ENCODE measurements at regions not wholly inside any gene's neighbourhood (a gene's known extent, or its start where the extent isn't known, plus 50 kb on each side); places are given as distances from the start of the nearest gene placed in this dataset.

DNA sequence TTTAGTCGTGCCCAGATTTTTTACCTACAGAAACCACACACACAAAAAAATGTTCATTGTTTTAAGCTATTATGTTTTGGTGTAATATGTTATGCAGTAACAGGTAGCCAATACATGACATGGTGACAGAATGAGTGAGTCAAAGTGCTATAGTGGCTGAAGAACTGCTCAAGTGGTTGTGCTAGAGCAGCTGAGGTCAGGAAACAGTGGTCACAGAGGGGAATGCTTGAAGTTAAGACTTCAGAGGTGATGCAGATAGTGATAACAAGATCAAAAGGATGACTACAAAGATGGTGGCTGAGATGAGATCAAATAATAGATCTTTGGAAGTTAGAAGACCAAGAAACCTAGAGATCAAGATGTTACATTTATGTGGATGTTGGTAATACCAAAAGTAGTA is 174.3 kb downstream of the KCNE4 start:
- DNase-seq = no peak

DNA sequence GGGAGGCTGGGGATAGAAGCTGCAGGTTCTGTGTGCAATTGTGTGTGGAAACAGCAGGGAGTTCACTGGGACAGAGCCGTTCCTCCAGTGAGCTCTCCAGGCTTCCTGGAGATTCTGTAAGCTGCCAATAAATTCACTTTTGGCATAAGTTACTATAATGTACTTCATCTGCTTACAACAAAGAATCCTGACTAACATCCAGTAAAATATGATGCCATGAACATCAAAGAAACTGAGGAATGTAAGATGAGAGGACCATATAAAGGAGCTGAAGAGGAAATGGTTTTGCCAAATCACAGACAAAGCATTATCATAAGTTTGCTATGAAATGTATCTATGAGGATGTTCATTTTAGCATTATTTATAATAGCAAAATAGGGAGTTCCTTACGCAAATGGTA is 175.3 kb downstream of the KCNE4 start:
- no peak for DNase-seq

DNA sequence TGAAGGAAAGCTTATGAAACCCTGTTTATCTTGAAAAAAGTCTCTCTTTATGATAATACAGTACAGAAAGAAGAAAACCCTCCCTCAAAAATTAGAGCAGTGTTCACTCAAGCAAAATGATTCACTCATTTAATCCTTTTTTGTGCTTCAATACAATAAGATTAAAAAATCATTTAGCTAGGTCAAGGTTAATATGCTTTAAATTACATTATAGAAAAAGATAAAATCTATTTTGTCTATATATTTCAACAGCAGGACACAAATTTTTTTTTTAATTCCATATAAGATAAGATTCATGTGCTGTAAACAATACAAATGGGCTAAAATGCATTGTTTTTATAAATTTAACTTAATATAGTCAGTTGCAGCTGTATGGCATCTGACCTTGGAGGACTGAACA is 176.9 kb downstream of the KCNE4 start:
- DNase-seq = no peak

DNA sequence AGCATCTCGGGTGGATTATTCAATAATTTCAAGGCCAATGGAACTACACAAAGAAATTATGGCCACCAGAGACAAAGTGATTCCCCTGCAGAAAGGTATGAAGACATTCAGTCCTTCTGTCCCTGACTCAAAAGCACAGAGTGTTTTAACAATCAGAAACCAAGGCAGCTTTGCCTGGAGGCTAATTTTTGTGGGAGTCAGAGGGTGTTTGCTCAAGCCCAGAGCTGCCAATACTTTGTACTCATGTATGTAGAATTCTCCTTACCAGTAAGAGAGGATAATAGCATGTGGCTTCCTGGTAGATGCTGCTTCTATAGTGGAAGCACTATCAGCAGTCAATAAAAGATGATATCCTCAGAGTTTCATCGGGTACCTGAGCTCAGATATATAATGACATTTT is 178.4 kb downstream of the KCNE4 start:
- DNase-seq = no peak

DNA sequence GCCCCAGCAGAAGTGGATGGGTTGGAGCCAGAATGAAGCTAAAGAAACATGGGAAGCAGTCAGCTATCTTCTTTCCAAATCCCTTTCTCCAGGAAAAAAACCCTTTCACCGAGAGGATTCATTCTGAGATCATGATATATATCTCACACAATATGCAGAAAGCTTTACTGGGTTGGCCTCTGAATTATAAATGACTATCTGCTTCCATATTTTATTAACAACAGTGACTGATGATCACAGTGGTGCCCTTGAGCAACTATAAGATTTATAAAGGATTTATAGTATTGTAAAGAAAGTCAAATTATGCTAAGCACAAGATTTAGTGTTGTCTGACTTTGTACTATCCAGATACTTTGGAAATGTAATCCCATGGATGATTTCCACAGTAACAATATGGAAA is 180.3 kb downstream of the KCNE4 start:
- DNase-seq = no peak

DNA sequence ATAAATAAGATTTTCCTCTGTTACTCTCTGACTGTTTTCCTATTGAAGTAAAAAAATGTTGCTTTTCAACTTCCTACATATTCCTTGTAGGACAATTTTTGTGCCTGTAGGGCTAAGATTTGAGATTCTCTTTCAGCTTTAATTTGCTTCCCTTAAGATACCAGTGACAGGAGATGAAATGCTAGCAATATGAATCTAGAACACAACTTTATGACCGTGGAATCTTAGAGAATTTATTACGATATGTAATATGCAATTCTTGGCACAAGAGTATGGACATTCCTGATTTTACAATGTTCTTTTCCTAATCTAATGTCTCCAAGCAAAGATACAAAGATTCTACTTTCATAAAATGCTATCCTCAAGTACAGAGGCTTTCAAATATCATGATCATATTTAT is 180.9 kb downstream of the KCNE4 start:
- no peak for DNase-seq

DNA sequence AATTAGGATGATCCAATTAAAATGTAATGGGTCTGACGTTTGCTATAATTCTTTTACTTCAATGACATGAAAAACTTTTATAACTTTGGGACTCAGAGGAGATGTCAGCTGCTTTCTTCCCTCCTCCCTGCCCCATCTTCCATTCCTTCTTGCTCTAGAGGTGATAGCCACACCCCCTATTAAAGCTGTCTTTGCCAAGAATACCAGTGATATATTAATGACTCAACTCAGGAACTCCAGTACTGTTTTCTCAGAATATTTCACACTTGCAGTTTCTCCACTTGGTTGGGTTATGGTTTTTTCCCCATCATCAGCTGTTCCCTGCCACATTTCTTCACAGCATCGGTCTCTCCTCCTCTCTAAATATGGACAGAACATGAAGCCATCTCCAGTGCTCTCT is 184.0 kb downstream of the KCNE4 start:
- no peak for DNase-seq

DNA sequence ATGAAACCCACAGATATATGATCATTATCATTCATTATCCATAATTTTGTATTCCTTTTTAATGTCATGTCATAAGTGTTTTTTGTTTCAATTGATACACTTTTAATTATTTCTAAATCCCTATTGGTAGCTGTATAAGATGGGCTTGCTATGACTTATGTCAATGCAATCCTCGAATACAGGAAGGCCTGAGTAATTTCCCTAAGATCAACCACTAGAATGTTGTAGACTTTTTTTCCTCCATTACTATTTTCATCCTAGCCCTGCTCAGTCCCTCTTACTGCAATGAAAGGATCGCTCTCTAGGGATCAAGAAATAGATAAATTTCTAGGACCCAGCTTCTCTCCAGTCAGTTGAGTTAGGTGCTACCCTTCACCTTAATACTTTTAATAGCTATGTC is 186.3 kb downstream of the KCNE4 start:
- no peak for DNase-seq

DNA sequence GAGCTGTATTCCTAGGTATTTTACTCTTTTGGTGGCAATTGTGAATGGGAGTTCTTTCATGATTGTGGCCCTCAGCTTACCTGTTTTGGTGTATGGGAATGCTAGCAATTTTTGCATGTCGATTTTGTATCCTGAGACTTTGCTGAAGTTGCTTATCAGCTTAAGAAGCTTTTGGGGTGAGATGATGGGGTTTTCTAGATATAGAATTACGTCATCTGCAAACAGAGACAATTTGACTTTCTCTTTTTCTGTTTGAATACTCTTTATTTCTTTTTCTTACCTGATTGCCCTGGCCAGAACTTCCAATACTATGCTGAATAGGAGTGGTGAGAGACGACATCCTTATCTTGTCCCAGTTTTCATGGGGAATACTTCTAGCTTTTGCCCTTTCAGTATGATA is 191.2 kb downstream of the KCNE4 start:
- no peak for DNase-seq

DNA sequence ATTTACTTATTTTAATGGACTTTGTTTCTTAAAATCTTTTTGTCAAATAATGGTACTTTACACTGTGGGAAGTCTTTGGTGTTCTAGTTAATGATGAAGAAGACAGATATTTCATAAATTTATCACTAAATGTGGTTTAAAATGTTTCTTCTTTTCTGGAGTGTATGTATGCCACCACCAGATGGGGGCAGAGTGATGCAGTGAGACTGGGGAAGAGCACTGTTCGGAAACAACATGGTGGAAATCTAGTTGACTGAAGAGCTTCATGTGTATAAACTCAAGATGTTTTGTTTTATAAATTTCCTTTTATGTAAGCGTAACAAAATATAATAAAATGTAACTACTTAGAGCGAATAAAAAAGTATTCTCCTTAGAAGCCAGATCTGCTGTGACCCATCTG is 195.1 kb downstream of the KCNE4 start:
- no peak for DNase-seq

DNA sequence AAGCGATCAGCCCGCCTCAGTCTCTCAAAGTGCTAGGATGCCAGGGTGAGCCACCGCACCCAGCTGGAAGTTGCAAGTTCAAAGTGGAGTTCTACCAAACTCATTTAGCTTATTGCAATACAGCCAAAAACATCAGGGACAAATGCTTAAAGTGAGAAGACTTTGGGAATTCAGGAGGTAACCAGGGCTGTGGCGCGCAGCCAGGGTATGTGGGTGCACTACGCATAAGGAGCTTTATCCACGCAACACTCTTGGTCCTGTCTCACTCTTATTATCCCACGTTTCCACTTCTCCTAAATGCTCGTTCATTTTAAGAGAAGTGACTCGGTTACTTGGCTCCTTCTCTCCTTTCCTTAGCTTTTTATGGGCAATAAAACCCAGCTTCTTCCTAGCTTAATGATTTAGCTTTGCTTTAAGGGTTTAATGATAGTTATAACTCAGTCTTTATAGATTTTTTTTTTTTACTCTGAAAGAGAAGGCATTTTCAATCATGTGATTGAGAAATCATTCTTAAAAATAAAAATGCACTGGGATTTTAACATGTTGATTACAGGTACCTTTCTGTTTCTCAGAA is 199.8 kb downstream of the KCNE4 start:
- DNase-seq = no peak

DNA sequence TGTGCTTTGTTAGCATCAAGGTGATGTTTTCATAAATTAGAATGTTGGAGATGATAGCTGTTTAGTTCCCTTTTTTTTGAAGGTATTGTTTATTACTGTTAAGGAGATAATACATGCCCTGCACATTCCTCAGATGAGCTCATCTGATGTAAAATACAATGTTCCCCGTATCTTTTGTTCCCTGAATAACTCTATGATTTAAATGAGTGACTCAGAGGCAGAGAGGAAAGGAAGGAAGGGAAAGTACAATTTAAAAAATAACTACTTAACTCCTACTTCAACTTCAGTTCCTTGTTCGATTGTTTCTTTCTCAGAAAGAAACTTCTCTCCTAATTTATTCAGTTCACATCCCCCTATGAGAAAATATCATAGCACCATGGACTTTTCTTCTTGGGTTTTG is 208.7 kb downstream of the KCNE4 start:
- no peak for DNase-seq

DNA sequence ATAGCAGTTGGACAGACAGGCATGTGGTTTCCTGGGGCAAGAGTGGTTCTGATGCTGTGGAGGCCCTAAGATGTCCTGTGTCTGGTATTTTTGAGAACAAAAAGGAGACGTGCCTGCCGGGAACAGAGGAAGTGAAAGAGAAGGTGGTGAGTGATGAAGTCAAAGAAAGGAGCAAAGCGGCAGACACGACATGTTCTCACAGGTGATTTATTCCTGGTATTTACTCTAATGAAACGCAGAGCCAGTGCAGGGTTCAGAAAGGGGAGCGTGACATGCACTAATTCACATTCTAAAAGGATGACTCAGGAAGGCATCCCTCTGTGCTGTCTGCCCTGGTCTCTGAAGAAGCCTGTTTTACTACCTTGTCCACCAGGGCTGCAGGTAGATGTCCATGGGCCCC is 211.0 kb downstream of the KCNE4 start:
- DNase-seq = no peak

DNA sequence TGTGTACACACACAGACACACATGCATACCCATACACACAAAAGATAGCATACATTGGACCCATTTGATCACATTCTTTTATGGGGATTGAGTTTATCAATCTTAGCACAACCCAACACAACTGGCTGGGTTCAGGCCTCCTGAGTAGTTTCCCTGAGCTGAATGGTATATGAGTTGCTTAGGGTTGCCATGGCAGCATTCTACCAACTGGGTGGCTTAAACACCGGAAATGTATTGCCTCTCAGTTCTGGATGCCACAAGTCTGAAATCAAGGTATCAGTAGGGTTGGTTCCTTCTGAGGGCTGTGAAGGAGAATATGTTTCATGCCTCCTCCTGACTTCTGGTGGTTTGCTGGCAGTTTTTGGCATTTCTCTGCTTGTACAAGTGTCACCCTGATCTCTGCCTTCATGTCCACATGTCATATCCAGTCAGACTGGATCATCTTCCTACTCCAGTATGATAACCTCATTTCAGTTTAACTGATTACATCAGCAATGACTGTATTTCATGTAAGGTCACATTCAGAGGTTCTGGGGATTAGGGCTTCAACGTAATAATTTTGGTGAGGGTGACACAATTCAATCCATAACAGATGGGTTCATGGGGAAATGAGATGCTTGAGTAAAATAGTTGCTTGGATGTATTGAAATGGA is 212.7 kb downstream of the KCNE4 start:
- no peak for DNase-seq

DNA sequence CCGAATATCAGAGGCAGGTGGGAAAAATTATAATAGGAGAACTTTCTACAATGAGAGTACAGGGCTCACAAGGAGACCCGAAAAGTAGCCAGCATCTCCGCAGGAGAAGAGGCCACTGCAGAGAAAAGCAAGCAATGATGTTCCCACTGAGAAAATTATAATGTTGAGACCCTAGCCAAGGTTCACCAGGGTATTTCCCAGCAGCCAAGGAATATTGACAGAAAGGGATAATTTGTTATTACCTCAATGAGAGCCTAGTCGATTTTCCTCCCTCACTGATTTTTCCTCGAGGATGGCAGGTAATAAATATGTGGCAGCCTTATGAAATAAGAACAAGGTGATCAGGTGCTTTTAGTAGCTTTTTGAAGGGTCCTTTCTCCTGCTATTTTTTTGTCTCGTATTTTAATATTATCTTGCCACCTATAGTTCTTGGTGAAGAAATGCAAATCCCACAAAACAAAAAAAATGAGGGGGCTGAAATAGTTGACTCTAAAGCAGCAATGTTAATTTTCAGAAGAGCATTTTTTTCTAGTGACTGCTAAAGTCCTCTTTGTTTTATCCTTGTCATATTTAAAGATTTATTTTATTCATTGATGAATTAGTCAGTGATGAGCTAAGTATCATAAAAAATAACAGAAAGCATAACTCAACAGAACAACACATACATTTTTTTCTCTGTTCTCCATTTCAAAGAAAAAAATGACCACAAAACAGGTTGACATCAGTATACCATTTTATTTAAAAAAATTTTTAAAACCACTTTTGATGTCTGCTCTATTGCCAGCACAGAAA is 215.4 kb downstream of the KCNE4 start:
- no peak for DNase-seq

DNA sequence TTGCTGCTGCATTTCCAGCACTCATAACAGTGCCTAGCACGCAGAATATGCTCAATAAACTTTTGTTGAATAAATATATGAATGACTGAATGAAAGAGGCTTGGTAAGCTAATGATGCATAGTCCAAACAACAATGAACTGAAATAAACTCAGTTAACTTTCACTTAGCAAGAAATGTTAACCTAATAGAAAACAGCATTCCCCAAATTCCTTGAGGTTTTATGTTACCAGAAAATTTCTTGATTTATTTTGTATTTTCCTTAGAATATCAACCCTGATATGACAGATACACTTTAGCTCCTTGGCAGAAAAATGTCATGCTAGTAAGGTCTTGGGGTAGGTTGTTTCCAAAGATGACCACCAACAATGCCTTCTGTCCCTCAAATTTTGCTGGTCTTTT is 217.4 kb downstream of the KCNE4 start:
- no peak for DNase-seq

DNA sequence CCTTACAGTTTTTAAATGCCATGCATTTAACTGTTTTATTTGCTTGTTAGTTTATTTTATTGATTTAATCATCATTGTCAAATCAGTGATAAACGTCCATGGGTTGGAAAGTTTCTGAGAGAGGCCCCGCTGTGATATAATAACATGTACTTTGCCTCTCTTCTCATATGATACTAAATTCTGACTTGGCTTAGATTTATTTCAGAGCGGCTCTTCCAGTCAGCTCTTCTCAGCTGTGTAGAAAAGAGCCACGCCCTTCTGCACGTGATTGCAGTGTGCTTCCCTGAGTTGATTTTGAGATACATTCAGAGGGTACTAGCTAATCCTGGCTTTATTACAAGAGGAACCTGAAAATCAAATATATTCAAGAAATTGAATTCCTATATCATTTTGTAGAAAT is 218.6 kb downstream of the KCNE4 start:
- no peak for DNase-seq

DNA sequence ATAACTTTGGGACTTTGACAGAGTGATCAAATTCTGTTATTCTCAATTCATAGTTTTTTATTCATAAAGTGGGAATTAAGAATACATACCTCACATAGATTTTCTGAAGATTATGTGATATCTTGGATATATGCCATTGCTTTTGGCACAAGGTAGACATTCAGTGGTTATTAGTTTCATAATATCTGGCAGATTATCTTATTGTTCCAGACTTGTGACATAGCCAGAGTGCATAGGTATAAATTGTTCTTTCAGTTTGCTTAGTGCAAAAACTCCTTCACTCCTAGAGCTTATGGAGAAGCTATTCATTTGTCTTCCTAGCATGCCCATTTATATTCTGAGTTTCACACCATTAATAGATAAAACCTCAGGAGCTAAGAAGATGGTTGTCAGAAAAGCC is 222.0 kb downstream of the KCNE4 start:
- no peak for DNase-seq

DNA sequence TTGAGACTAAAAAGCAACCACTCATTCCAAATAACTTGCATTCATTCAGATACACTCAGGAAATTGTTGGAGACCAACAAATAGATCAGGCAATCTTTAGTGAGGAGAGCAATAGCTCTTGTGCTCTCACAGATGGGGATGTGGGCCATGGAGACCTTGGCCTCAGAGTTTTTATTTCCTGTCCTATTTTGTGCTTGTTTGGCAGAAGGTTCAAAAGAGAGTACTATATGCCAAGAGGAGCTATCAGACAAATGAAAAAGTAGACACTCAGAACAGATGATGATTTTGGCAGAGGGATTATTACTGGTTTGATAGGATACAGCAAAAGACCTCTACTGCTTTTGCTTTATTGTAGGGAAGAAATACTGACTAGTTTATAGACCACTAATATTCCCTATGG is 230.2 kb downstream of the KCNE4 start:
- DNase-seq = no peak

DNA sequence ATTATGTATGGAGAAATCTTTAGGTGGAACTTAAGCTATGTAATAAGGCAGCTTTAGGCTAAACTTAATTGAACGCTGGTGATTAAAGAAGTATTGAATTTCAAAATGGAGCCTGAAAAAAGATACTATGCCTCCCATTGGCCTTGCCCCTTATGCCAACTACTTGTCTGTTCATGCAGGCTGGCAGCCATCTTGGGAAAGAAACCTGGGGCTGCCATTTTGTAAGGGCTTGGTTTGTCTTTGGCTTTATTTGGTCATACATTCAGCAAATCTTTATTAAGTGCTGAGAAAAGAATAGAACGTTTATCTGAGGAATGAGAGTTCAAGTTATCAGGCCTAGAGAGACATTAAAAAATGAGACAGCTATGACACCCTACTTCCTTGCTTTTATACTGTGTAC is 231.3 kb downstream of the KCNE4 start:
- DNase-seq = no peak

DNA sequence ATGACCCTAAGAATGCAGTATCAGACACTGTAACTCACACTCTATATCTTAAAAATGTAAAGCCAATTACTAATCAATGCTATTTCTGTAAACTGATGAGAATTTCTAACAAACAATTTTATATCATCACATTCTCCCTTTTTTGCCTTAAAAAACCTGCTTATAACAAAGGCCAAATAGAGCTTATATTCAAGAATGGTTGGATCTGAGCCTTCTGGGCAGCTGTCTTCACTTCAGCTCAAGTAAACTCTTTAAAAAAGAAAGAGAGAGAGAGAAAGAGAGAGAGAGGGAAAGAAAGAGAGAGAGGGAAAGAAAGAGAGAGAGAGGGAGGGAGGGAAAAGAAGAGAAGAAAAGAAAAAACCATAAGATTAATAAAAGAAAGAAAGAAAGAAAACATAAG is 231.8 kb downstream of the KCNE4 start:
- no peak for DNase-seq

DNA sequence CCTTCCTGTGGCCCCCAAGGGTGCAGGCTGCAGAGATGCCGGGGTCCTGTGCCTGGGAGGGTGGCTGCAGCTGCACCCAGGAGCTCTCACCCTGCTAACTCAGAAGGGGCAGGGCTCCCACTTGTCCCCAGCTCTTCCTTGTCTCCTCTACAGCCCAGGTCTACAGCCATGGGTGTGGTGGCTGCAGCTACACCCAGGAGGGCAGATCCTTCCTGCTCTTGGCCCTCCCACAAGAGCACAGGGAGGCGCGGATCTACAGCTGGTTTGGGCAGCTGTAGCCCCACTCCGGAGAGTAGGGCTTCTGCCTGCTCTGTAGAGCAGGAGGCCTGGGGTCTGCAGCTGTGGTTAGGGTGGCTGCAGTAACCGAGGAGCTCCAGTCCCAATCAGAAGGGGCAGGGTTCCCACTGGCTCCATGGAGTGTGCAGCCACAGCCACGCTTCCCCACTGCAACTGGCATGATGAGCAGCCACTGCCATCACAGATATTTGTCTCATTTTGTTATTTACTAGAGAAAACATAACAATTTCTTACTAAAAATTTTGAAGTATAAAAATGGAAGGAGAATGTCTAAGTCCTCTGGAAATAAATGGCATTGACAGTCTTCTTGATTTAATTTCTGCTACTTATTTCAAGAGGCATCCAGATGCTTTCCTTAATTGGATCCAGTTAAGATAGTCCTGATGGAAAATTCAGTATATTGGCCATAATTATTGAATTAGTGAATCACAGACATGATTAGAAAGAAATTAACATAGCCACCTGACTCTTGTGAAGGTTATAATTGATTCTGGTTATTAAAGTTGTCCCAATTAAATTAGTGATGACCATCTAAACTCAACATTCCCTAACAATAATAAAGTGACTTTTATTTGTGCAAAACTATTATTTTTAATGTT is 233.6 kb downstream of the KCNE4 start:
- no peak for DNase-seq

DNA sequence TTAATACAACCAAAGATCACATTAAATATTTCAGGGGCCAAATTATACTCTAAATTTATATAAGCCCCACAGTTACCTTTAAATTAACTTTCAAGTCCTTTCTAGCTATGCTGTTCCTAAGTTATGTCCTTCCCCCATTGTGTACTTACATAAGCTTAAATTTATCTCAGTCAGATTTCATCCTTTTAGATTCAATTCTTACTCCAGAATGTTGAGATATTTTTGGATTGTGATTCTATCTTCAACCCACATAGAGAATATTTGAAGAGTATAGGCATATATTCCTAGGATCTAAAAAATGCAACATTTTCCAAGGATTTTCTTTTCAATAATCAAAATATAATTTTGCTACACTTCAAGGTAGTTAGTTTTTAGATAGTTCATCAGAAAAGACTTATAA is 242.8 kb downstream of the KCNE4 start:
- DNase-seq = no peak

Data from renal pelvis (tissue), 1 donor.